ENCODE measurements at regions not wholly inside any gene's neighbourhood (a gene's known extent, or its start where the extent isn't known, plus 50 kb on each side); places are given as distances from the start of the nearest gene placed in this dataset.

DNA sequence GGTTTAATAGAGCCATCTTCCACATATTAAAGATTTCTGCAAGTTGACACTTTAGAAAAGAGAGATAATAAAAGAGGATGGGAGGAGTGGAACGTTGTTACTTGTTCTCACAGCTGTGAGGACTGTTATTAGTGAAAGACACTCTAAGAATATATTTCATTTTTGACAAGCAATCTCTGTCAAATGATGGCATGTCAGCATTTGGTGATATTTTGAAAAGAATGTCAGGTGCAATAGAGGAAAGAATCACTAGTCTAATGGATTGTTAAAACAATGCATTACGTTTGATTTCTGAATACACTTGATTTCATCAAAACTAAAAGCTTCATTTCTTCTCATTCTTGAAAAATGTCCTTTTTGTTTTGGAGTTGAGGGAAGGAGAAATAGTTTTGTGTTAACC is 853.4 kb downstream of the PLA2G4A start:
- no peak for TF ChIP-seq EZH2phosphoT487 (IDR thresholded peaks at IDR 0.05; ENCODE audit: insufficient read depth, low read depth)
- TF ChIP-seq EZH2 (IDR thresholded peaks at IDR 0.05; ENCODE audit: insufficient read depth, poor library complexity, severe bottlenecking), result no peak
